HG03521 (cell line): ENCODE measurements at regions not wholly inside any gene's neighbourhood (a gene's known extent, or its start where the extent isn't known, plus 50 kb on each side); places are given as distances from the start of the nearest gene placed in this dataset.

ENCODE experiments used
- ATAC-seq: cut with Tn5 transposase; IDR thresholded peaks from one replicate; pipeline ENCODE4 v1.9.1; 2021; ENCODE audit warnings: mild to moderate bottlenecking, moderate library complexity; ENCODE audit not compliant: unreplicated experiment

DNA sequence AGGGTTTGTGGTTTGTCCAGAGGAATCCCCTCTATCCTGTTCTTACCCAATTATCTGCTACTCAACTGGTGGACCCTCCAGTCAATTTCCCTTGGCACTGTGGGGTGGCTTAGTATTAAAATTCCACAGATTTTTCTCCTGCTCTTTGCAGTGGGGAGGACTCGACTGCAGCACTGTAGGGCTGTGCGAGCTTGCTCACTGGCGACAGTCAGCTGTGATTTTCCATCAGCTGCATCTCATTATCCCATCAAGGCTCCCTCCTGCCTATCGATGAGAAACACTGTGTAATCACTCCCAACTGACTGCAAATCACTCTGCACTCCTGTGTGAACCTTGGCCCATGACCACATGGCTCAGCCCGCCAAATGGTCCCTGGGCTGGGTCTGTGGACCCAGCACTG is 90.5 kb upstream of the MAF start:
- no peak for ATAC-seq

DNA sequence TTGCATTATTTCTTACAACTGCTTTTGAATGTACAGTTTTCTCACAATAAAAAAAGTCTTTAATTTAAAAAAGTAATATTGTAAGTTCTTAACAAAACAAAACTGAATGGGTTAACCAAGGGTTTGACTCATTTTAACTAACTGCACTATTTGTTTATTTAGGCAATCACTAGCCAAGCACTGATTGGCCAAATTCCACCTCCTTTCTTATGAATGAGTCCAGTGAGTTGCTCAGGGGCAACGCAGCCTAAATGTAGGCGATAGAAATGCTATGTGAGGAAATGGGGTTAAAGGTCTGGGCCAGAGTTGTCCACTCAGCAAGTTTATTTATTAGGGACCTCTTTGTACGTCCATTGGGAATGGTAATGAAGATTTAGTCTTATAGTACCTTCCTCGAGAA is 89.6 kb upstream of the MAF start:
- ATAC-seq, result no peak

- no peak for ATAC-seq
These were observed 87.0 kb upstream of the MAF start for GRCh38 chr16:79687249-79688130.

- ATAC-seq, result no peak
These were observed 85.3 kb upstream of the MAF start for GRCh38 chr16:79685871-79686270.

- no peak for ATAC-seq
These were observed 78.8 kb upstream of the MAF start for GRCh38 chr16:79679334-79679733.

DNA sequence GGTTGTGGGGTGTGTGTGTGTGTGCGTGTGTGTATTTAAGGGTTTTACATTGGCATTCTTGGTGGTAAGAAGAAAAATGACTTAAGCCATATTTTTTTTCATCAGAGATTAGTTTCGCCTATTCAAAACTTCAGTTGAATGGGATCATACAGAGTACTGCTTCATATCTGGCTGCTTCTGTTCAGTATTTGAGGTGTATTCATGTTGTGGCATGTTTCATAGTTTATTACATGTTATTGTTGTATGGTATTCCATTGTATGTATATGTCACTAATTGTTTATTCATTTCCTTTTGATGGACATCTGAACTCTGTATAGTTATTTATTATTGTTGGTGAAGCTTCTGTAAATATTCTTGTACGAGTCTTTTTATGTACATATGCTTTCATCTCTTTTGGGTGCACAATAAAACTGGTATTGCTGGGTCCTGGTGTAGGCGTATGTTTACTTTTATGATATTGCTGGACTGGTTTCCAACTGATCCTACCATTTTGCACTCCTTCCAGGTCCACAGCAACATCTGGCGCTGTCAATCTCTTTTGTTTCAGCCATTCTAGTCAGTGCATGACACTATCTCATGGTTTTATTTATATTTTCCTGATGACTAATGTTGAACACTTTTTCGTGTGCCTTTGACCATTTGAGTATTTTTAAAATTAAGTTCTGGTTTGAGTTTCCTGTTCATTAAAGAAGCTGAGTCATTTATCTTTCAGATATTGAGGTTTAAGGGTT is 77.4 kb upstream of the MAF start:
- ATAC-seq, result no peak

DNA sequence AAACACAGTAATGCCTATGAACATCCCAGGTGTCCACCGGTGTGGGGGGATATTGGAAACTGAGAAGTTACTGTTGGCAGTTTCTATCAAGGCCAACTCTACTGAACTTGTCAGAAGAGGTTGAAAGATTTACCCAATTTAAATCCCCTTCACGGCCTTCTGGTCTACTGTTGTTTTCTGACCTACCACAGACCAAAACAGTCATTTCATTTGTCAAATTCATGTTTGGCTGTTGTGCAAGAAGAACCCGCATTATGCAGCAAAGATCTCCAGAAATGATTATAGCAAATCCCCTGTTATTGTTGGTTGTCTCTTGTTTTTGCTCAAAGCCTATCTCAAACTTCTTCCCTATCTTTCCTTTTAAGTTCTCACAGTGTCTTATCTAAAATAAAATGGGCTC is 73.1 kb upstream of the MAF start:
- no peak for ATAC-seq

GRCh38 chr16:79672524-79672923 is 72.0 kb upstream of the MAF start:
- ATAC-seq, result no peak

DNA sequence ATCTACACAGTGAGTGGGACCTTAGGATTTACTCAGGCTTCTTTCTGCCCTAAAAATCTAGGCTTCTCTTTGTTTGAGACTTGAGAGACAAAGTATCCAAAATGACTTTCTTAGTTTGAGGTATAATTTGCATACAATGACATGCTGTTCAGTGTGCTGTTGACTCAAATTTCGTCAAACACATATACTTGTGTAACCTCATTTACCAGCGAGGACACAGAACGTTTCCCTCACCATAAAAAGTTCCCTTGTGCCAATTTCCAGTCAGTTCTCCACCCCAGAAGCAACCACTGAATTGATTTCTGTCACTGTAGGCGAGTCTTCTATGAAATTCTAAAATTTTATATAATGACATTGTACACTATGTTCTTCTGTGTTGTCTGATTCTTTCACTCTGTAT is 68.0 kb upstream of the MAF start:
- ATAC-seq, result no peak

GRCh38 chr16:79665970-79666369 is 65.4 kb upstream of the MAF start:
- no peak for ATAC-seq

DNA sequence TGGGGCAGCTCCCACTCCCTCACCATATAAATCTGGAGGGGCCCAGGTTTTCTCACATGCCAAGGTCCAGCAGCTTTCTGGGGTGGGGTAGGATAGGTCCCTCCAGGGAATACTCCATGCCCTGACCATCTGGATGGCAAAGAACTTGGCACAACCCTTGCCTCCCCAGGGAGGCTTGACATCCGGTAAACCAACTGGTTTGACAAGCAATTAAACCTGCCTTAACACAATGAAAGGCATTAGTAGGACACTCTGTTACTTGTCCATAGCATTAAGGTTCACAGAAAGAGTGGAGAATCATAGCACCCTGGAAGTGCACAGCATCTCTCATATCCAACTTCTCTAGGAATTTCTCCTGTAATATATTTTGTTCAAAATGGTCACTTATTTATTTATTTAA is 63.9 kb upstream of the MAF start:
- no peak for ATAC-seq

GRCh38 chr16:79662669-79663313 is 62.3 kb upstream of the MAF start:
- ATAC-seq, result no peak

- ATAC-seq, result no peak
These were observed 61.6 kb upstream of the MAF start for GRCh38 chr16:79662122-79662521.

DNA sequence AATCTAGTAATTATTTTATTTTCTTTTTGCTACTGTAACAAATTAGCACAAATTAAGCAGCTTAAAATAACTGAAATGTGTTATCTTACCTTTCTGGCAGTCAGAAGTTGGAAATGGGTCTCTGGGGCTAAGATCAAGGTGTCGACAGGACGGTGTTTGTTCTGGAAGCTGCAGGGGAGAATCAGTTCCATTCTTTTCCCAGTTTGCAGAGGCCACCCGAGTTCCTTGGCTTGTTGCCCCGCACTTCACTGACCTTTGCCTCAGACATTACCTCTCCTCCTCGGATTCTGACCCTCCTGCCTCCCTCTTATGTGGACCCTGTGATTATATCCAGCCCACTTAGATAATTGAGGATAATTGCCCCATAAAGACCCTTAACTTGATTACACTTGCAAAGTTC is 61.0 kb upstream of the MAF start:
- no peak for ATAC-seq

DNA sequence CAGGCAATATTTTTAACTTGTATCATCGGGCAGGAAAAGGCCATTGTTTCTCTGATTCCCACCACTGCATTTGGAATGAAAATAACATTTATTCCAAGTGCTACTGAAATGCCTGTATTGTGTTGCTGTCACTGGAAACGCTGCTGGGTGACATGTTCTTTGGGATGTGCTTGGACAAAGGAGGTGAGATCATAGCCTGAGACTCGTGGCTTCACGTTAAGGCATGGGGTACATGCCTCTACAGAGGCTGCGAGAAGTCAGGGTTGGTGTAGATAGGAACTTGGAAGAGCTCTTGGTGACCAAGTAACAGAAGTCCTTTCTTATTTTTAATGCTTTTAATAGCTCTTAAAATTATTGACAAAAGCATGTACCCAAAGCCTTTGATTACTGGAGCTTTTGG is 58.8 kb upstream of the MAF start:
- no peak for ATAC-seq

DNA sequence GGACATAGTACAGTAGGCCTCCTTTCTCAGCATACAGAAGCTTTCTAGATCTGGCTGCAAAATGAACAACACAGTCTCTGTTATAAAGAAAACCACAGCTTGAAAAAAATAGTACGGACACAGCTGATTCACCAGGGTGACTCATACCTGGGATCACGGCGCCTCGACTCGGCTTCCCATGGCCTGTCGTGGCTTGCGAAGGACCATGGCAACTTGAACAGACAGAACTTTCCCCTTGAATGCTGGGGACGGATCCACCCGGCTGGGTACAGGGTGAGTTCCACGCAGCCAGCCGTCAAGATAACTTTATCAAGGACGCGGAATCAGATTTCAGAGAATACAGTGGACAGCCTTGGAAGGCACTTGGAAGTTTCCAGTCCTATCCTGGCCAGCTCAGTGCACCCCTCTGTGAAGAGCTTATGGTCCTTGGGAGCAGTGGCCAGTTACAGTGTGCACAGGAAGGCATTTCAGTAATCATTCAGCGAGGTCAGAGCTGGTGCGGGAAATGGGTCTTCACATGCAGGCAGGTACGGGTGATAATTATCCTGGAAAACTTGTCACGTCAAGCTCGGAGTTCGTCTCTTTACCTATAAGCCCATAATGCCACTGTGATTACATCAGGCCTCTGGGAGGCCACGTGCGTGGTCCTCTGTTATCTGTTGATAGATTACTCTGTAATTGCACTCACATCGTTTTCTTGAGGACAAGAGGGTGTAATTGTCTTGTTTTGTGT is 57.9 kb upstream of the MAF start:
- ATAC-seq, result no peak

GRCh38 chr16:79656553-79657115 is 56.1 kb upstream of the MAF start:
- ATAC-seq, result no peak

GRCh38 chr16:79653373-79653891 is 52.9 kb upstream of the MAF start:
- no peak for ATAC-seq

DNA sequence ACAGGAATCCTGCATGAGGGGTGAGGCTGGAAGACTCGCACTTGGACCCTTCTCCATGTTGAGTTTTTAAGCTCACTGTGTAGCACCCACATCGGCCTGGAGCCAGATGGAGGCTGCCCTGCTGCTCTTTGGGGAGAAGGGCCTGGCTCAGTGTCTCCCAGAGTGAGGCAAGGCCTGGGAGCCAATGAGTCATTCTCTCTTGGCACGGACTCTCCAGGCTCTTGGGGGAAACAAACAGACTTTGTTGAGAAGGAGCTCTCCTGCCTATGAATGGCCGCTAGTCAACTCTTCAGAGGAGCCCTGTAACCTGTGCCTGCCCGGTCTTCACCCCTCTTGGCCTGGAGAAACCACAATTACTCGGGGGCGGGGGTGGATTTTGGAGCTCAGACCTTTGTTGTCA is 50.8 kb upstream of the MAF start:
- ATAC-seq, result no peak
